ENCODE measurements at regions not wholly inside any gene's neighbourhood (a gene's known extent, or its start where the extent isn't known, plus 50 kb on each side); places are given as distances from the start of the nearest gene placed in this dataset.
"Not testable (repeated sequence)": the region's sequence is repeated elsewhere in the genome, so short reads cannot be mapped to it uniquely, and the experiment has no call there.

- not testable (repeated sequence) for TF ChIP-seq CTCF (CRISPR knock-in tag; IDR thresholded peaks at IDR 0.05); ZNF263 (CRISPR knock-in tag; IDR thresholded peaks at IDR 0.05); PRDM15 (CRISPR knock-in tag; IDR thresholded peaks at IDR 0.05); ZNF33B (CRISPR knock-in tag; IDR thresholded peaks at IDR 0.05); EZH2 (conservative IDR thresholded peaks at IDR 0.05; ENCODE audit: low read depth, low read length); ZNF501 (CRISPR knock-in tag; IDR thresholded peaks at IDR 0.05); POLR2AphosphoS5 (IDR thresholded peaks at IDR 0.05; ENCODE audit: low read depth, low read length); ZC3H4 (CRISPR knock-in tag; IDR thresholded peaks at IDR 0.05; ENCODE audit: borderline replicate concordance); ZBTB20 (CRISPR knock-in tag; IDR thresholded peaks at IDR 0.05; ENCODE audit: borderline replicate concordance, low read depth); DDIT3 (CRISPR knock-in tag; IDR thresholded peaks at IDR 0.05); ZNF841 (CRISPR knock-in tag; IDR thresholded peaks at IDR 0.05; ENCODE audit: borderline replicate concordance); FOXO4 (CRISPR knock-in tag; conservative IDR thresholded peaks at IDR 0.05); ELF1 (CRISPR knock-in tag; IDR thresholded peaks at IDR 0.05); MXI1 (IDR thresholded peaks at IDR 0.05; ENCODE audit: borderline replicate concordance, low read depth, low read length)
Measured at GRCh38 chr4:132122741-132123140, 1026.4 kb upstream of the PCDH10 start.

Measured in HepG2 (cell line).